Osteocyte (in vitro differentiated cells): ENCODE measurements at regions not wholly inside any gene's neighbourhood (a gene's known extent, or its start where the extent isn't known, plus 50 kb on each side); places are given as distances from the start of the nearest gene placed in this dataset.

Source experiments
- DNase-seq: peaks from one replicate; pipeline ENCODE4 v3.0.0; 2021; ENCODE audit warnings: mixed read lengths; ENCODE audit not compliant: unreplicated experiment; ENCODE audit errors: extremely low spot score
- H3K27ac Mint-ChIP-seq: one replicate; pipeline ENCODE4 v1.8.0; 2021; ENCODE audit warnings: mild to moderate bottlenecking, mixed read lengths; ENCODE audit not compliant: unreplicated experiment
- H3K27me3 Mint-ChIP-seq: one replicate; pipeline ENCODE4 v1.8.0; 2021; ENCODE audit warnings: mixed read lengths; ENCODE audit not compliant: unreplicated experiment
- H3K36me3 Mint-ChIP-seq: one replicate; pipeline ENCODE4 v1.8.0; 2021; ENCODE audit warnings: mixed read lengths; ENCODE audit not compliant: unreplicated experiment
- H3K4me1 Mint-ChIP-seq: one replicate; pipeline ENCODE4 v1.8.0; 2021; ENCODE audit warnings: mixed read lengths; ENCODE audit not compliant: unreplicated experiment
- H3K4me3 Mint-ChIP-seq: one replicate; pipeline ENCODE4 v1.8.0; 2021; ENCODE audit warnings: mild to moderate bottlenecking, moderate library complexity, mixed read lengths; ENCODE audit not compliant: unreplicated experiment
- H3K9me3 Mint-ChIP-seq: one replicate; pipeline ENCODE4 v1.8.0; 2021; ENCODE audit warnings: mixed read lengths; ENCODE audit not compliant: unreplicated experiment
- TF ChIP-seq, protein P1 (sequence below): fragments of 200-600 bp; sonication (generic); IDR thresholded peaks from 2 replicates; pipeline ENCODE4 v1.5.0; 2021; ENCODE audit warnings: antibody characterized with exemption, mild to moderate bottlenecking, moderate library complexity

GRCh38 chr1:37299216-37299615 is 175.2 kb upstream of the ZC3H12A start:
- Mint-ChIP-seq H3K4me3 (no peak overlapping the region), H3K27me3 (no peaks in the 10 kb centered on the region)

GRCh38 chr1:37303884-37304574 is 170.4 kb upstream of the ZC3H12A start:
- Mint-ChIP-seq H3K4me3 (no peak overlapping the region), H3K36me3 (no peaks in the 10 kb centered on the region), H3K27me3 (no peaks in the 10 kb centered on the region), H3K4me1 (no peaks in the 10 kb centered on the region), H3K9me3 (no peaks in the 10 kb centered on the region), H3K27ac (no peak overlapping the region)
- no peak for DNase-seq
- TF ChIP-seq, protein P1, sequence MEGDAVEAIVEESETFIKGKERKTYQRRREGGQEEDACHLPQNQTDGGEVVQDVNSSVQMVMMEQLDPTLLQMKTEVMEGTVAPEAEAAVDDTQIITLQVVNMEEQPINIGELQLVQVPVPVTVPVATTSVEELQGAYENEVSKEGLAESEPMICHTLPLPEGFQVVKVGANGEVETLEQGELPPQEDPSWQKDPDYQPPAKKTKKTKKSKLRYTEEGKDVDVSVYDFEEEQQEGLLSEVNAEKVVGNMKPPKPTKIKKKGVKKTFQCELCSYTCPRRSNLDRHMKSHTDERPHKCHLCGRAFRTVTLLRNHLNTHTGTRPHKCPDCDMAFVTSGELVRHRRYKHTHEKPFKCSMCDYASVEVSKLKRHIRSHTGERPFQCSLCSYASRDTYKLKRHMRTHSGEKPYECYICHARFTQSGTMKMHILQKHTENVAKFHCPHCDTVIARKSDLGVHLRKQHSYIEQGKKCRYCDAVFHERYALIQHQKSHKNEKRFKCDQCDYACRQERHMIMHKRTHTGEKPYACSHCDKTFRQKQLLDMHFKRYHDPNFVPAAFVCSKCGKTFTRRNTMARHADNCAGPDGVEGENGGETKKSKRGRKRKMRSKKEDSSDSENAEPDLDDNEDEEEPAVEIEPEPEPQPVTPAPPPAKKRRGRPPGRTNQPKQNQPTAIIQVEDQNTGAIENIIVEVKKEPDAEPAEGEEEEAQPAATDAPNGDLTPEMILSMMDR: no peak

More at GRCh38 chr1:37299216-37299615, 175.2 kb upstream of the ZC3H12A start:
- TF ChIP-seq, protein P1: no peak
- DNase-seq: no peak
- Mint-ChIP-seq H3K36me3 (no peaks in the 10 kb centered on the region), H3K9me3 (no peaks in the 10 kb centered on the region), H3K4me1 (no peaks in the 10 kb centered on the region), H3K27ac (no peak overlapping the region)

- Mint-ChIP-seq H3K4me3 (no peak overlapping the region), H3K27ac (no peak overlapping the region), H3K4me1 (no peaks in the 10 kb centered on the region), H3K27me3 (no peaks in the 10 kb centered on the region), H3K9me3 (no peaks in the 10 kb centered on the region), H3K36me3 (no peaks in the 10 kb centered on the region)
- no peak for DNase-seq
- TF ChIP-seq, protein P1: no peak
These were observed 169.3 kb upstream of the ZC3H12A start for GRCh38 chr1:37305108-37305507.

DNA sequence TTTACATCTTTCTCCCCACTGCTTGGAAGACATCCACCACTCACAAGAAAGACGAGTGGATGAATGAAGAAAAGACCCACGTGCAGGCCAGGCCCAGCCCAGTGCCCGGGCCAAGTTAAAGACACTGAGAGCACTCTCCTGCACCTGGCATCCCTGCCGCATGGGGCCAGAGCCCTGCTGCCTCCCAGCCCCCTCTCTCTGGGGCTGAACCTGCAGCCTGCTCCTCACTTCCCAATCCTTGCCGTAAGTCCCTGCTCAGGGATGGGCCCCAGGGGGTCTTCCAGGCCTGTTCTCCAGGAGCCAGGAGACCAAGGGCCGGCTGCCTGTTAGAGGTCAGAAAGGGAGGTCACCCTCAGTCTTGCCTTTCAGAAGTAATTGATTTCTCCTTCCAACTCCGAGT is 168.5 kb upstream of the ZC3H12A start:
- no peak for DNase-seq
- TF ChIP-seq, protein P1: no peak
- Mint-ChIP-seq H3K4me3 (no peak overlapping the region), H3K27ac (no peak overlapping the region), H3K27me3 (no peaks in the 10 kb centered on the region), H3K9me3 (no peaks in the 10 kb centered on the region), H3K36me3 (no peaks in the 10 kb centered on the region), H3K4me1 (no peaks in the 10 kb centered on the region)

DNA sequence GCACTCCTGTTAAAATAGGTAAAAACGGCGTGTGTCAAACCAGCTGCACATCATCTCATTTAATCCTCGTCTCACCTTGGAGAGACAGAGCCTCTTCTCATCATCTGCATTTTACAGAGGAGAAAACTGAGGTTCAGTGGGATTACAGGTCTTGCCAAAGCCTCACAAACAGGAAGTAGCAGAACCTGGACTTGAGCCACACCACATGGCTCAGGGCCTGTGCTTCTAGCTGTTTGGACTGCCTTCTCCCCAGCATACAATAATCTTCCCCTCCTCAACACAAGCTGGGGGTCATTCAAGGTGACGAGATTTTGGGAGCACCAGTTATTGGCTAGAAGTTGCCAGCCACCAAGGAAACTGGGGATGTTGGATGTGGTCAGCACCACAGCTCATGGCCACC is 167.9 kb upstream of the ZC3H12A start:
- Mint-ChIP-seq H3K36me3 (no peaks in the 10 kb centered on the region), H3K27me3 (no peaks in the 10 kb centered on the region), H3K27ac (no peak overlapping the region), H3K4me1 (no peaks in the 10 kb centered on the region), H3K4me3 (no peak overlapping the region), H3K9me3 (no peaks in the 10 kb centered on the region)
- TF ChIP-seq, protein P1: no peak
- DNase-seq: no peak
